ENCODE measurements at regions not wholly inside any gene's neighbourhood (a gene's known extent, or its start where the extent isn't known, plus 50 kb on each side); places are given as distances from the start of the nearest gene placed in this dataset.

- TF ChIP-seq CTCF (IDR thresholded peaks at IDR 0.05) (no peak), POLR2A (IDR thresholded peaks at IDR 0.05) (no peak)
These were observed 114.0 kb upstream of the AKIP1 start for GRCh38 chr11:8796941-8797340.
